ENCODE measurements at regions not wholly inside any gene's neighbourhood (a gene's known extent, or its start where the extent isn't known, plus 50 kb on each side); places are given as distances from the start of the nearest gene placed in this dataset.

GRCh38 chr16:66083171-66083570 is 283.3 kb upstream of the CDH5 start:
- H3K4me3 ChIP-seq (ENCODE audit: low read depth, low read length) = no peak overlapping the region
- DNase-seq (ENCODE audit: low read depth) = no peak
- TF ChIP-seq CTCF (IDR thresholded peaks at IDR 0.05; ENCODE audit: insufficient read depth, low read depth, low read length, missing control alignments) = no peak

GRCh38 chr16:66082424-66082823 is 284.1 kb upstream of the CDH5 start:
- DNase-seq (ENCODE audit: low read depth) = no peak
- no peak overlapping the region for H3K4me3 ChIP-seq (ENCODE audit: low read depth, low read length)
- TF ChIP-seq CTCF (IDR thresholded peaks at IDR 0.05; ENCODE audit: insufficient read depth, low read depth, low read length, missing control alignments) = no peak

- no peak for DNase-seq (ENCODE audit: low read depth)
- no peak for TF ChIP-seq CTCF (IDR thresholded peaks at IDR 0.05; ENCODE audit: insufficient read depth, low read depth, low read length, missing control alignments)
- no peak overlapping the region for H3K4me3 ChIP-seq (ENCODE audit: low read depth, low read length)
Measured at GRCh38 chr16:66081775-66082366, 284.6 kb upstream of the CDH5 start.

GRCh38 chr16:66079671-66080334 is 286.7 kb upstream of the CDH5 start:
- no peak overlapping the region for H3K4me3 ChIP-seq (ENCODE audit: low read depth, low read length)
- DNase-seq (ENCODE audit: low read depth) = no peak
- no peak for TF ChIP-seq CTCF (IDR thresholded peaks at IDR 0.05; ENCODE audit: insufficient read depth, low read depth, low read length, missing control alignments)

GRCh38 chr16:66070140-66070917 is 296.2 kb upstream of the CDH5 start:
- no peak for DNase-seq (ENCODE audit: low read depth)
- TF ChIP-seq CTCF (IDR thresholded peaks at IDR 0.05; ENCODE audit: insufficient read depth, low read depth, low read length, missing control alignments) = no peak

GRCh38 chr16:66069587-66069986 is 296.9 kb upstream of the CDH5 start:
- TF ChIP-seq CTCF (IDR thresholded peaks at IDR 0.05; ENCODE audit: insufficient read depth, low read depth, low read length, missing control alignments) = no peak
- no peak overlapping the region for H3K4me3 ChIP-seq (ENCODE audit: low read depth, low read length)
- DNase-seq (ENCODE audit: low read depth) = no peak

More at GRCh38 chr16:66070140-66070917, 296.2 kb upstream of the CDH5 start:
- no peak overlapping the region for H3K4me3 ChIP-seq (ENCODE audit: low read depth, low read length)
